Thyroid gland (tissue), 4 donors: ENCODE measurements at regions not wholly inside any gene's neighbourhood (a gene's known extent, or its start where the extent isn't known, plus 50 kb on each side); places are given as distances from the start of the nearest gene placed in this dataset.

Source experiments
- CTCF ChIP-seq, 6 experiments: fragments of 200-600 bp in 3 of 6; fragments of 450-650 bp in 3 of 6; sonication (generic) in 3 of 6; IDR thresholded peaks; one replicate each; pipeline ENCODE4 v1.5.1; 2016 to 2019; ENCODE audit warnings: antibody characterized with exemption in 6 of 6, mild to moderate bottlenecking in 2 of 6, inconsistent platforms in 1 of 6, moderate library complexity in 1 of 6
- POLR2A ChIP-seq, 2 donors: fragments of 450-650 bp; IDR thresholded peaks; one replicate each; pipeline ENCODE4 v1.6.1; 2017; ENCODE audit warnings: antibody characterized with exemption in 2 of 2, mild to moderate bottlenecking in 2 of 2, moderate library complexity in 1 of 2

GRCh38 chr4:111043286-111043685, 420.4 kb upstream of the PITX2 start:
- no peak for TF ChIP-seq CTCF (IDR thresholded peaks at IDR 0.05)
- TF ChIP-seq POLR2A (IDR thresholded peaks at IDR 0.05), result no peak
